GM12892 (cell line): ENCODE measurements at regions not wholly inside any gene's neighbourhood (a gene's known extent, or its start where the extent isn't known, plus 50 kb on each side); places are given as distances from the start of the nearest gene placed in this dataset.

Source experiments
- DNase-seq: peaks from one replicate; pipeline ENCODE4 v3.0.0; 2011; ENCODE audit not compliant: insufficient read length
- FAIRE-seq: peaks from 2 replicates; lab custom pipeline; 2011; peaks lifted over from hg19 to GRCh38; lab: Jason Lieb, UNC
- POLR2A ChIP-seq: IDR thresholded peaks from 2 replicates; pipeline ENCODE4 v1.6.1; 2011; ENCODE audit warnings: low read depth, low read length, control low read depth
- POLR2AphosphoS5 ChIP-seq: IDR thresholded peaks from 2 replicates; pipeline ENCODE4 v1.6.1; 2011; ENCODE audit warnings: low read depth, low read length, control low read depth
- TAF1 ChIP-seq: IDR thresholded peaks from 2 replicates; pipeline ENCODE4 v1.6.1; 2011; ENCODE audit warnings: low read depth, mild to moderate bottlenecking, control low read depth, low read length, borderline replicate concordance

DNA sequence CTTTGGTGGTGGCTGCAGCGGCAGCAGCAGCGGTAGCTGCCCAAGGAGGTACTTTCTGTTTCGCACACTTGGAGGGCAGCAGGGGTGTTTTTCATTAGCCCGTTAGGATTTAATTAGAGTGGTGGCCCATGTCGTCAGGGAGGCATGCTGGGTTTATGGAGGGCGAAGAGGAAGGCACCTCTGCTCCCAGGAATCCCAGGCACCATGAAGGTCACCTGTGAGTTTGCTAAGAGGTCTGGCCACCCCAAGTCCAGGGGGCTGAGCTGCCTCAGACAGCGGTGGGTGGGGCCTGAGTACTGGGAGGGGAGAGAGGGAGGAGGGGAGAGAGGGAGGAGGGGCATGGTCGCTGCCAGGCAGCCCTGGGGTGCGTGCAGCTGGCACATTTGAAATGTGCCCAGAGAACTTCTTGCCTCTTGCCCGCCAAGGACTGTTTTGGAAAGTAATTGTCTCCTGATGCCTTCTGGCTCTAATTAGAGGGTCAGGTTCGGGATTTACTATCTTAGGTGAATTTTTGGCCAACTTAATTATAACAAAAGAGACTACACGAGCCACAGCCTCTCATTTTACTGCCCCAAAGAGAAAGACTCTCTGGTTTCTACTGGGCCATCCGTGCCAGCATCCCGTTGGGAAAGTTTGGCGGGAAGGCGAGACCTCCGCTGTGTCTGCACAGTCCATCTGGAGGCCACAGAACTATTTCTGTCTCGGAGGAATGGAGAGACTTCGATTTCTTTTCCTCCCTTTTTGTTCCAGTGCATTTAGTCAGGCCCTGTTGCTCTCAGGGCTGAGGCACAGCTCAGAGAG is 62.0 kb downstream of the GLI2 start:
- TF ChIP-seq POLR2A (no peak), TAF1 (no peak), POLR2AphosphoS5 (no peak)
- no peak for FAIRE-seq
- no peak for DNase-seq

DNA sequence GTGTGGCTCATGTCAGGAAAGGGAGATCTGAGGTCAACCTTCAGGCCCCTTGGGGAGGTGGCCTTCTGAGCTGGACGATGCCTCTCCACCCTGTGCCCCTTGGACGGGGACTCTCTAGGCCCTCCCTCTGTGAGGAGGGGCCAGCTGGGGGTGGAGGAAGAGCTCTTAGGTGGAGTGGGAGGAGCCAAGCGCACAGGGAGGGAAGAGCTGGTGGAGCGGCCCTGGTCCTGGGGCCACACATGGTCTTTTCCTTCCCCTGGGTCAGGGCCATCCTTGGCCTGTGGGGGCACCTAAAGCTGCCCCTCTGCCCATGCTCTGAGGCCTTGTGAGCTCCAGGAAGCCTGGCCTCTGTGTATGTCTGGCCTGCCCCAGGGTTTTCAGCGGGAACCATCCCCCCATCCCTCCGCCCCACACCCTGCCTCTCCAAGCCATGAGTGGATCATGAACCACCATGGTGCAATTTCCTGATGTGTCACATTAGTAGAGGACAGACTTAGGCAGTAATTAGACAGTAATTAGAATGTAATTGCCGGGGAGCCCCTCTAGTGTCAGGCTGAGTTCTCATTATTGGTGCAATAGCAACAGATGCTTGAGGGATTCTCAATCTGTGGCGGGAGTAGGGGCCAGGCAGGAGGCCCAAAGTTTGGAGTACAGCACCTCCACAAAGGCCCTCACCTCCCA is 63.0 kb downstream of the GLI2 start:
- no peak for TF ChIP-seq POLR2AphosphoS5
- no peak for TF ChIP-seq TAF1
- FAIRE-seq (no peak), DNase-seq (no peak)

GRCh38 chr2:120802158-120802557 is 66.5 kb downstream of the GLI2 start:
- FAIRE-seq: no peak
- DNase-seq: no peak
- TF ChIP-seq TAF1: no peak
- no peak for TF ChIP-seq POLR2AphosphoS5
- no peak for TF ChIP-seq POLR2A

GRCh38 chr2:120802867-120803484 is 67.3 kb downstream of the GLI2 start:
- DNase-seq (no peak), FAIRE-seq (no peak)
- TF ChIP-seq POLR2AphosphoS5 (no peak), TAF1 (no peak), POLR2A (no peak)

DNA sequence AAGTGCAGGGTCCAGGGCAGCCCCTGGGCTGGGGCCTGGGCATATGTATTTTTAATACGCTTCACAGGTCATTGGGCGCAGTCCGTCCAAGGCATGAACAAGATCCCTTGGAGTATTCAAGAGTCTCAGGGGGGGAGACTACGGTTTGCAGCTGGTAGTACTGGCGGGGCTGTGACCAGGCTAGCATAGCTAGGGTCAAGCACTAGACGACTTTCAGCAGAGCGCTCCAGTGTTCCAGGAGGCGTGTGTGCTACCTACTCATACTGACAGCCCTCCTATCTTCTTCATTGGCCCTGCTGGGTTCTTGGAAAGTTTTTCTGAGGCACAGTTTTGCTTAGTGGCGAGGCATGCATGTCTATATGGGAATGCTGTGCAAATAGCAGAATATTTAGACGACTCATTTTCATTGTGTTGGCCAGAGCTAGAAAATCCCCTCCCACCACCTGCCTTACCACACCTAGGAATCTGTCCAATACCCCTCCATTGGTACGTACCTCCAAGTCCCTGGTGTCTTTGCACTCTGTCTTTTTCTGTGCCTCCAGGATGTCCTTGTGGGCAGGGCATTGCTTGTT is 68.2 kb downstream of the GLI2 start:
- FAIRE-seq: no peak
- TF ChIP-seq TAF1: no peak
- no peak for TF ChIP-seq POLR2A
- no peak for TF ChIP-seq POLR2AphosphoS5
- DNase-seq: no peak

GRCh38 chr2:120804459-120804858 is 68.8 kb downstream of the GLI2 start:
- TF ChIP-seq TAF1: no peak
- no peak for TF ChIP-seq POLR2AphosphoS5
- no peak for TF ChIP-seq POLR2A
- DNase-seq (no peak), FAIRE-seq (no peak)

GRCh38 chr2:120805011-120805410 is 69.3 kb downstream of the GLI2 start:
- DNase-seq: no peak
- no peak for FAIRE-seq
- TF ChIP-seq POLR2AphosphoS5: no peak
- no peak for TF ChIP-seq POLR2A
- TF ChIP-seq TAF1: no peak

DNA sequence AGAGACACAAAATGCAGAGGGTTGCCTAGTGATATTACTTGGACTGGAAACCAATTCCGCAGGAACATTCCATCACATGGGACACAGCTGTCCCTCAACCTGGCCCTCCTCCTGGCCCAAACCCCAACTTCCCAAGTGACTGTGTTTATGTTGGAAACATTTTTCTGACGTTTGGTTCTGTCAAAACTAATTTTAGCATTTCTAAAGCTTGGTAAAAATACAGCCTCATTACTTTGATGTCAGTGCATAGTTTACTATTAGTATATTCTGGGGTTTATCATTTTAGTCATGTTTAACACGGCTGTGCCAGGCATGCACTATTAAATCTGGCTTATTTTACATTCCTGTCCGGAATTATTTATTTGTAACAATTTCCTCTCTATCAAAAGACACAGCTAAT is 69.9 kb downstream of the GLI2 start:
- TF ChIP-seq POLR2AphosphoS5 (no peak), TAF1 (no peak), POLR2A (no peak)
- FAIRE-seq (no peak), DNase-seq (no peak)

- DNase-seq (no peak), FAIRE-seq (no peak)
- TF ChIP-seq POLR2AphosphoS5 (no peak), POLR2A (no peak), TAF1 (no peak)
Measured at GRCh38 chr2:120807751-120808150, 72.1 kb downstream of the GLI2 start.

DNA sequence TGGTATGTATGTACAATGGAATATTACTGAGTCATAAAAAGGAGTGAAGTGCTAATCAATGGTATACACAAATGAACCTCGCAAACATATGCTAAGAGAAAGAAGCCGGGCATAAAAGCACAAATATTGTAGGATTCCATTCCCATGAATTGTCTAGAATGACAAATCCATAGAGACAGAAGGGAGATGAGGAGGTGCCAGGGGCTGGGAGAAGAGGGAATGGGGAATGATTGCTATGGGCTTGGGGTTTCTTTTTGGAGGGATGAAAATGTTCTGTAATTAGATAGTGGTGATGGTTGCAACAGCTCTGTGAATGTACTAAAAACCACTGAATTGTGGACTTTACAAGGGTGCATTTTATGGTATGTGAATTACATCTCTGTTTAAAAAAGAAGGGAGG is 73.5 kb downstream of the GLI2 start:
- FAIRE-seq (no peak), DNase-seq (no peak)
- TF ChIP-seq TAF1 (no peak), POLR2AphosphoS5 (no peak), POLR2A (no peak)

- FAIRE-seq (no peak), DNase-seq (no peak)
- no peak for TF ChIP-seq POLR2AphosphoS5
- TF ChIP-seq TAF1: no peak
- no peak for TF ChIP-seq POLR2A
Measured at GRCh38 chr2:120809609-120810440, 74.2 kb downstream of the GLI2 start.

- no peak for FAIRE-seq
- DNase-seq: no peak
- TF ChIP-seq POLR2A: no peak
- no peak for TF ChIP-seq TAF1
- no peak for TF ChIP-seq POLR2AphosphoS5
Measured at GRCh38 chr2:120810639-120811038, 75.0 kb downstream of the GLI2 start.
